Breast epithelium (tissue), 4 donors: ENCODE measurements at regions not wholly inside any gene's neighbourhood (a gene's known extent, or its start where the extent isn't known, plus 50 kb on each side); places are given as distances from the start of the nearest gene placed in this dataset.
"Not testable (repeated sequence)": the region's sequence is repeated elsewhere in the genome, so short reads cannot be mapped to it uniquely, and the experiment has no call there.

Experiments
- DNase-seq, 2 donors: peaks; one replicate each; pipeline ENCODE4 v3.0.0-alpha.2; 2019; ENCODE audit warnings: low spot score in 2 of 2
- H3K27ac ChIP-seq, 2 donors: fragments of 200-600 bp; sonication (generic) in 1 of 2; one replicate each; pipeline ENCODE4 v1.5.1; 2016 to 2019; ENCODE audit warnings: mild to moderate bottlenecking in 1 of 2
- H3K27me3 ChIP-seq, 2 donors: fragments of 200-600 bp; sonication (generic) in 1 of 2; one replicate each; pipeline versions ENCODE4 v1.5.1 to v1.6.0; 2017 to 2019; ENCODE audit warnings: control low read depth in 1 of 2, mild to moderate bottlenecking in 1 of 2
- H3K36me3 ChIP-seq: fragments of 200-600 bp; one replicate; pipeline ENCODE4 v1.5.1; 2019
- H3K4me1 ChIP-seq, 2 donors: fragments of 200-600 bp; sonication (generic); one replicate each; pipeline ENCODE4 v1.5.1; 2016 to 2019; ENCODE audit warnings: control low read depth in 1 of 2
- H3K4me3 ChIP-seq, 3 donors: fragments of 200-600 bp; sonication (generic); 1 replicate in 2 of 3; 2 replicates in 1 of 3; pipeline ENCODE4 v1.5.1; 2016 to 2019; ENCODE audit warnings: mild to moderate bottlenecking in 3 of 3, moderate library complexity in 2 of 3
- H3K9me3 ChIP-seq, 2 donors: fragments of 200-600 bp; sonication (generic) in 1 of 2; one replicate each; pipeline ENCODE4 v1.5.1; 2016 to 2019; ENCODE audit warnings: control low read depth in 1 of 2
- CTCF ChIP-seq, 3 donors: fragments of 450-650 bp; IDR thresholded peaks; one replicate each; pipeline ENCODE4 v1.5.1; 2016 to 2017; ENCODE audit warnings: antibody characterized with exemption in 3 of 3, mild to moderate bottlenecking in 3 of 3, moderate library complexity in 3 of 3
- POLR2A ChIP-seq: fragments of 450-650 bp; IDR thresholded peaks from one replicate; pipeline ENCODE4 v1.6.1; 2016; ENCODE audit warnings: antibody characterized with exemption, mild to moderate bottlenecking, moderate library complexity
- POLR2AphosphoS5 ChIP-seq, 3 donors: sonication (generic); formaldehyde crosslinking; IDR thresholded peaks; one replicate each; pipeline ENCODE4 v1.6.1; 2017; ENCODE audit warnings: antibody characterized with exemption in 3 of 3
- intact Hi-C: fragments of 100-400 bp; cut with DNase I; formaldehyde crosslinking; loops from one replicate; pipeline ENCODE4 v1.15.1; 2023; ENCODE audit warnings: low total_unique reads

- Histone ChIP-seq H3K27me3 (no peaks in the 10 kb centered on the region), H3K27ac (no peak overlapping the region), H3K4me3 (no peak overlapping the region), H3K4me1 (no peaks in the 10 kb centered on the region), H3K36me3 (no peaks in the 10 kb centered on the region), H3K9me3 (no peaks in the 10 kb centered on the region)
- DNase-seq, result no peak
- intact Hi-C loops, result no loop called here
- TF ChIP-seq CTCF (IDR thresholded peaks at IDR 0.05) (no peak), POLR2AphosphoS5 (IDR thresholded peaks at IDR 0.05) (no peak), POLR2A (no peak)
Observed at GRCh38 chr3:106840319-106840718, 536.9 kb upstream of the CCDC54 start.

- H3K36me3 ChIP-seq, result no peaks in the 10 kb centered on the region
Observed at GRCh38 chr3:106842151-106842550, 535.1 kb upstream of the CCDC54 start.

GRCh38 chr3:106844638-106845037 lies 532.6 kb upstream of the CCDC54 start:
- Histone ChIP-seq H3K4me1 (no peaks in the 10 kb centered on the region), H3K9me3 (no peaks in the 10 kb centered on the region), H3K36me3 (no peaks in the 10 kb centered on the region), H3K27ac (no peak overlapping the region), H3K27me3 (no peaks in the 10 kb centered on the region), H3K4me3 (no peak overlapping the region)
- intact Hi-C loops, result no loop called here
- DNase-seq, result no peak
- no peak for TF ChIP-seq POLR2AphosphoS5 (IDR thresholded peaks at IDR 0.05)
- TF ChIP-seq CTCF (IDR thresholded peaks at IDR 0.05), result no peak
- no peak for TF ChIP-seq POLR2A

More at GRCh38 chr3:106842151-106842550, 535.1 kb upstream of the CCDC54 start:
- TF ChIP-seq POLR2A, result no peak
- TF ChIP-seq CTCF (IDR thresholded peaks at IDR 0.05), result no peak
- no peak for TF ChIP-seq POLR2AphosphoS5 (IDR thresholded peaks at IDR 0.05)
- DNase-seq, result no peak
- intact Hi-C loops, result no loop called here
- no peaks in the 10 kb centered on the region for H3K9me3 ChIP-seq
- no peaks in the 10 kb centered on the region for H3K4me1 ChIP-seq
- no peak overlapping the region for H3K27ac ChIP-seq
- H3K27me3 ChIP-seq, result no peaks in the 10 kb centered on the region
- H3K4me3 ChIP-seq, result no peak overlapping the region

- intact Hi-C loops, result no loop called here
- Histone ChIP-seq H3K9me3 (no peaks in the 10 kb centered on the region), H3K4me3 (no peak overlapping the region), H3K4me1 (no peaks in the 10 kb centered on the region), H3K36me3 (no peaks in the 10 kb centered on the region), H3K27me3 (no peaks in the 10 kb centered on the region), H3K27ac (no peak overlapping the region)
- DNase-seq, result no peak
- TF ChIP-seq POLR2A, result no peak
- no peak for TF ChIP-seq POLR2AphosphoS5 (IDR thresholded peaks at IDR 0.05)
- TF ChIP-seq CTCF (IDR thresholded peaks at IDR 0.05), result no peak
Observed at GRCh38 chr3:106848099-106848498, 529.1 kb upstream of the CCDC54 start.

GRCh38 chr3:106850437-106850836 lies 526.8 kb upstream of the CCDC54 start:
- Histone ChIP-seq H3K4me3 (no peak overlapping the region), H3K4me1 (no peaks in the 10 kb centered on the region), H3K36me3 (no peaks in the 10 kb centered on the region), H3K27me3 (no peaks in the 10 kb centered on the region), H3K9me3 (no peaks in the 10 kb centered on the region), H3K27ac (no peak overlapping the region)
- DNase-seq, result no peak
- no peak for TF ChIP-seq POLR2A
- TF ChIP-seq CTCF (IDR thresholded peaks at IDR 0.05), result no peak
- TF ChIP-seq POLR2AphosphoS5 (IDR thresholded peaks at IDR 0.05), result no peak
- intact Hi-C loops, result no loop called here

- not testable (repeated sequence) for H3K36me3 ChIP-seq
Observed at GRCh38 chr3:106858321-106858720, 518.9 kb upstream of the CCDC54 start.

More at GRCh38 chr3:106858321-106858720, 518.9 kb upstream of the CCDC54 start:
- H3K27ac ChIP-seq, H3K4me3 ChIP-seq, H3K4me1 ChIP-seq, H3K27me3 ChIP-seq, intact Hi-C loops, DNase-seq, H3K9me3 ChIP-seq: not testable (repeated sequence)
